ENCODE measurements at regions not wholly inside any gene's neighbourhood (a gene's known extent, or its start where the extent isn't known, plus 50 kb on each side); places are given as distances from the start of the nearest gene placed in this dataset.

- no peak for ATAC-seq
Observed at GRCh38 chr4:138393886-138394610, 151.9 kb upstream of the SLC7A11 start.

GRCh38 chr4:138392751-138393308, 150.7 kb upstream of the SLC7A11 start:
- ATAC-seq = no peak
- TF ChIP-seq ZNF8 (CRISPR knock-in tag; IDR thresholded peaks at IDR 0.05) = no peak
- no peak for TF ChIP-seq ZFP30 (CRISPR knock-in tag; IDR thresholded peaks at IDR 0.05)
- TF ChIP-seq PATZ1 (CRISPR knock-in tag; IDR thresholded peaks at IDR 0.05; ENCODE audit: borderline replicate concordance) = no peak
- TF ChIP-seq ZNF565 (CRISPR knock-in tag; conservative IDR thresholded peaks at IDR 0.05; ENCODE audit: low read depth) = no peak
- no peak for TF ChIP-seq ZNF70 (CRISPR knock-in tag; IDR thresholded peaks at IDR 0.05)
- TF ChIP-seq TCF4 (CRISPR knock-in tag; IDR thresholded peaks at IDR 0.05; ENCODE audit: borderline replicate concordance) = no peak
- no peak for TF ChIP-seq ZFP3 (CRISPR knock-in tag; IDR thresholded peaks at IDR 0.05)
- TF ChIP-seq ESRRG (CRISPR knock-in tag; IDR thresholded peaks at IDR 0.05) = no peak
- no peak for TF ChIP-seq ARNTL (CRISPR knock-in tag; IDR thresholded peaks at IDR 0.05; ENCODE audit: borderline replicate concordance, low read depth)

More at GRCh38 chr4:138393886-138394610, 151.9 kb upstream of the SLC7A11 start:
- TF ChIP-seq ZNF565 (CRISPR knock-in tag; conservative IDR thresholded peaks at IDR 0.05; ENCODE audit: low read depth) = no peak
- no peak for TF ChIP-seq CSRNP3 (CRISPR knock-in tag; IDR thresholded peaks at IDR 0.05)
- TF ChIP-seq GLIS3 (CRISPR knock-in tag; IDR thresholded peaks at IDR 0.05) = no peak
- TF ChIP-seq ZFP30 (CRISPR knock-in tag; IDR thresholded peaks at IDR 0.05) = no peak

GRCh38 chr4:138389976-138390685, 148.0 kb upstream of the SLC7A11 start:
- TF ChIP-seq CSRNP3 (CRISPR knock-in tag; IDR thresholded peaks at IDR 0.05) (no peak), PPARA (CRISPR knock-in tag; IDR thresholded peaks at IDR 0.05; ENCODE audit: borderline replicate concordance) (no peak), GLIS3 (CRISPR knock-in tag; IDR thresholded peaks at IDR 0.05) (no peak), ZFP3 (CRISPR knock-in tag; IDR thresholded peaks at IDR 0.05) (no peak), TSHZ2 (CRISPR knock-in tag; IDR thresholded peaks at IDR 0.05) (no peak), ZFP30 (CRISPR knock-in tag; IDR thresholded peaks at IDR 0.05) (no peak), ZNF565 (CRISPR knock-in tag; conservative IDR thresholded peaks at IDR 0.05; ENCODE audit: low read depth) (no peak), ESRRG (CRISPR knock-in tag; IDR thresholded peaks at IDR 0.05) (no peak), RARB (CRISPR knock-in tag; IDR thresholded peaks at IDR 0.05) (no peak), CSDC2 (CRISPR knock-in tag; IDR thresholded peaks at IDR 0.05) (no peak), CREB5 (CRISPR knock-in tag; IDR thresholded peaks at IDR 0.05; ENCODE audit: low read depth) (no peak), TCF4 (CRISPR knock-in tag; IDR thresholded peaks at IDR 0.05; ENCODE audit: borderline replicate concordance) (no peak), ZC3H10 (CRISPR knock-in tag; IDR thresholded peaks at IDR 0.05) (no peak), ZNF8 (CRISPR knock-in tag; IDR thresholded peaks at IDR 0.05) (no peak)
- ATAC-seq = no peak

Measured in SK-N-SH treated with all-trans-retinoic acid at 6 μM for 48 hours (cell line).